AG20443 (cell line): ENCODE measurements at regions not wholly inside any gene's neighbourhood (a gene's known extent, or its start where the extent isn't known, plus 50 kb on each side); places are given as distances from the start of the nearest gene placed in this dataset.

Experiments used
- DNase-seq: peaks from one replicate; pipeline ENCODE4 v3.0.0; 2012; ENCODE audit warnings: low spot score, mixed read lengths

GRCh38 chr6:132974122-132974521, 159.8 kb downstream of the RPS12 start:
- no peak for DNase-seq

GRCh38 chr6:132977413-132977812, 163.0 kb downstream of the RPS12 start:
- DNase-seq = no peak

GRCh38 chr6:132978685-132979084, 164.3 kb downstream of the RPS12 start:
- DNase-seq = no peak

- no peak for DNase-seq
These were observed 179.4 kb downstream of the RPS12 start for GRCh38 chr6:132993738-132994137.

- DNase-seq = no peak
These were observed 180.6 kb downstream of the RPS12 start for GRCh38 chr6:132995009-132995408.

DNA sequence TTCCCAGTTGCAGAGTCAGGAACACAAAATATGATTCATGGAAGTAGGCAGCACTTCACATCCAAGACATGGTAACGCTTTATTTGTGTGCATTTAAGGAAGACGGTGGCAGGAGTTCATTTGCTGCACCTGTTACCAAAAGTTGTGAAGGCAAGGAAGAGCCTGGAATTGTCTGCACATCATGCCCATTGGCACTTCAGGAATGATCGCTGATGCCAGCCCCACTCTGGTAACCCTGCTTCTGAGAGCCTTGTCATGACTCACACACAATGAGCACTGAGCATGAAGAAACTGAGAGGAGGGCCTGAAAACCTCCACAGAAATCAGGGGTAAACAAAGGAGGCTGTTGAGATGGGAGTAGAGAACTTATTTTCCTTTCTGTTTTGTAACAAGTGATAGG, 181.1 kb downstream of the RPS12 start:
- peak; percentile 6 for DNase-seq

GRCh38 chr6:132998418-132998817, 184.0 kb downstream of the RPS12 start:
- no peak for DNase-seq

- no peak for DNase-seq
These were observed 186.7 kb downstream of the RPS12 start for GRCh38 chr6:133001040-133001565.

DNA sequence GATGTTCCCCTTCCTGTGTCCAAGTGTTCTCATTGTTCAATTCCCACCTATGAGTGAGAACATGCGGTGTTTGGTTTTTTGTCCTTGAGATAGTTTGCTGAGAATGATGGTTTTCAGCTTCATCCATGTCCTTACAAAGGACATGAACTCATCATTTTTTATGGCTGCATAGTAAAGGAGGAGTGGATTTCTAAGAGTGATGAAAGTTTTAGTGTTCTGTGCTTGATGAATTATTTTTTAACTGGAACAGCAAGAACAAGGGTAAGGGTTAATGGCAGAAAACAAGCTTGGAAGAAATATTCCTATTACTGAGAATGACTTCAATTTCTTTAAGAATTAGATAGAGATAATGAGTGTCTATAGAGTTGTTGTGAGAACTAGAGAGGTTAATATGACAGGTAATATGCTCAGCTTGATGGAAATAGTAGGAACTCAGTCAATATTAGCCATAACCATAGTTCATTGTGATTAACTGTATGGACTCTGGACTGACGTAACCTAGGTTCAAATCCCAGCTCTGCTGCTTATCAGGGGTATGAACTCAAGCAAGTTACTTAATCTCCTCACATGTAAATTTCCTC, 190.0 kb downstream of the RPS12 start:
- no peak for DNase-seq

DNA sequence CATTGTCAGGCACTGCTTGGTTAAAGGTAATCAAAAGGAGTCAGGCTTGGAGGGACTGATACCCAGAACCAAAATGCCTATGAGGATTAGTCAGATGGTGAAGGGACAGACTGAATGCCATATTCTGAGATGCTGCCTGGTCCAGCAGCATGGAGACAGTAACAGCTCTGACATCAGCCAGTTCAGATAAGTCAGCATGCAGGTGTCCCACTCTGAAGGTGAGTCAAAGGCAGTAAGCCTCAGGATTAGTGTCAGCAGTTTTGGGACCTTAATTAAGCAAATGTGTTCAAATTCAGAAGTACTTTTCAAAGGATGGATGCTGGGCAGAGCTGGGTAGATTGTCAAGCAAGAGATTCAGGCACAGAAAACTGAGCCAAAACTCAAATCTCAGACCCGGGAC, 198.4 kb downstream of the RPS12 start:
- DNase-seq = no peak

DNA sequence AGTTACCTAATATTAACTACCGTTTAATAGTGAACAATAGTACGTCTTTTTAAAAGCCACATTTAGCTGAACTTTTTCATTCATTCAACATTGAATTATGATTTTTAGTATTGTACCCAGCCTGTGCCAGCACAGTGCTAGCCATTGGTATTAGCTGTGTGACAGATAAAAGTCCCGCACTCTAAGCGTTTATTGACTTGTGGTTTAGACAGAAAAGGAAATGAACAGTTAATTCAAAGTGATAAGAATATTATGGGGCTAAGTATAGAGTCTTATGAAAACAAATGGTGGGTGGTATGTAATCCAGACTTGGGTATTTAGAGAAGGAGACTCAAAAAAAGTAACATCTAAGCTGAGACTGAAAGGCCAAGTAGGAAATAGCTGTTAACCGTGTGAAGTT, 202.3 kb downstream of the RPS12 start:
- DNase-seq = no peak

DNA sequence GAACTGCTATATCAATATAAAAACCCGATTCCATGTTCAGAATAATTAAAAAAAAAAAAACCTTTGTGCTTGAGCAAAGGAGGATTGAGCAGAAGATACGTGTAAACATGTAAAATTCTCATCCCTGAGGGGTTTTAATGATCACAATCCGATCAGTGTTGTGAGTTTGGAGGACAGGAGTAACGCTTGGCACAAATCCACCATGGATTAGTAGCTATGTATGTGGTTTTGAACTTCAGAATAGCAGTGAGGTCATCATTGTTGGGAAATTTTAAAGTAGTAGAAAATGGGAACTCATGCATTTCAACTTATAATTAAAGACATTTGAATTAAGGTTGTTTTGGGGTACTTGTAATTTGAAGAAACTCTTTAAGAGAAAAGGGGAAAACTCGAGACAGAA, 203.2 kb downstream of the RPS12 start:
- no peak for DNase-seq

- DNase-seq = no peak
These were observed 212.3 kb downstream of the RPS12 start for GRCh38 chr6:133026705-133027104.

DNA sequence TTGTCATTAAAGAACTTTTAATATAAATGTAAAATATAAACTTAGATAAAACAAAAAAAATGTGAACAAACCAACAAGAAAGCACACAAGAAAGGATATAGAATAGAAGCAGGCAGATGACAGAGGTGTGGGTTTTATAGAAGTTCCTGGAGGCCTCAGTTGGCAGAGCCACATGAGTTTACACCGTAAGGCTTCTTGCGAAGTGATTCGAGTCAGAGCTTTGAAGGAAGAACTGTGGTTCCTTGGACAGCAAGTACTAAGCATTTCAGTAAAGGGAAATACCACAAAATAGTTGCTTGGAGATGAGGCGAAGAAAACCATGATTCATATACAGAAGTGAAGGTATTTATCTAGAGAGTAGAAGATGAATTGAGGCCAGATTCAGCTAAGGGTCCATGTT, 207.9 kb upstream of the EYA4 start:
- DNase-seq = no peak

DNA sequence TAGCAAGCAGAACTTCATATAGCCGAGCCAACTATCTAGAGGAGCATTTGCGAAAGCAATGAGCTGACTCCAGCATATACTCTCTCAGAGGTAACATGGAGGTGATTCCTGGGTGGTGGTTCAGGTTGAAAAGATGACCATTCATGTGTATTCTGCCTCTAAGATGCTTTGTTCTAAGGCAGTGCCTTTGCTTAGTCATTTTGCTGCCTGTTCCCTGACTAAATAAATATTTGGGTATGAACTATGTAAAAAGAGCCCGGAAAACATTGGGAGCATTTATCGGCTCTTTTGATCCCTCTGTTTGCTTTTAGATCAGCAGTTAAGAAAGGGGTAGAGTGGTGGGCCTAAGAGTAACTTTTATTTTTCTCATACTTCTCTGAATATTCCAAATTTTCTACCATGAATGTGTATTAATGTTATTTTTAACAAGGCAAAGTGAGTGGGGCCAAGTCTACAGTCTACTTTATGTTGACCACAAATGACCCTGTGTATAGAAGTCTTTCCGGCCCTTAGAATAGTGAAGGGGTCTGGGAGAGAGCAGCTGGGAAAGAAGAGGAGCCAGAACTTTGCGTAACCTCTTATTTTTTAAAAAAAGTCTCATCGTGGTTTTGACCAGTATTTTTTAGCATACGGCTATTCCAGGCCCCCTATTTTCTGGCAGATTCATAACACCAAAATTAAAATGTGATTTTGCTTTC, 206.5 kb upstream of the EYA4 start:
- DNase-seq = no peak

DNA sequence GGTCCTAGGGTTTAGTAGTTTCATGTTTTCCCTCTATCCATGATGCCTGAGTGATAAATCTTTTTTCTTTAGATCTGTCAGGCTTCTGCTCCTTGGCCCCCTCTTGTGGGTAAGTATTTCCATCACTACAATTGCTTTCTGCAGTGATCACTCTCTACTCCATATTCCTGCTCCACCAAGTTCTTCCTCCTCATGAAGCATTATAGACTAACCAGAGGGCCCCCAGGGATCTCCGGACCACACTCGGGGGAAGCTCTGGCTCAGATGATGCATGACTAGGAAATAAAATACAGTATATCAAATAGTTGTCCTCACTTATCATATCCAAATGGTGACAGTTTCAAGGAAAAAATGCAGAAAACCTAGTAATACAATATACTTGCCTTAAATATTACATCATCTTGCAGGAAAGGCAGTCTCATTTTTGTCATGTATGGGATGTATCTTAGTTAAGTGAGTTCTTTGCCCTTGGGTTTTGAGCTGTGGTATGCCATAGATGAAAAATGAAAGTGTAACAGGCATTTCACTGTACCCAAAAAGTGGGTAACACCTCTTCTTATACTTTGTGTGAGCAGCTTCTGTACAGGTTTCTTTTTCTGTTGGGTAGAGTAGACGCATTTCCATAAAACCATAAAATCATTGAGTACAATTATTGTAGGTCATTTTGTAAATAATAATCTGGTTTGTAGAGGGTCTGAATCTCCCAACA, 200.9 kb upstream of the EYA4 start:
- peak; percentile 24 for DNase-seq

- DNase-seq = no peak
These were observed 200.2 kb upstream of the EYA4 start for GRCh38 chr6:133040803-133041419.

GRCh38 chr6:133042550-133043120, 198.5 kb upstream of the EYA4 start:
- DNase-seq = no peak

DNA sequence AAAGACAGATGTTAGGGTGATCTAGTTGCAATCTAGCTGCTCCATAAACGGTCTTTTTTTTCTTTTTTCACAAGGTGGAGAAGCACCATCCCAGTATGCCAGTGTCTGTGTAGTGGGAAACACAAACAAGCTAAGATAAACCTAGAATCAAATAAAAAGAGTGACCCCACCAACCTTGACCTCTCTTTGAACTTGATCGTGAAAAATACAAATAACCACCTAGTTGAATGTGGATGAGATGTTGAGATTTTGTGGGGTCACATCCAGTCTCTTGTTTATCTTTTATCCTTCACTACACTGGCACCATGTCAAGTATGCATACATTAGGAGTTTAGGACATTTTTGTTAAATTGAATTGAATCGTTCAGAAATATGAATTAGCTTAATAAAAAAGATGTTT, 194.6 kb upstream of the EYA4 start:
- DNase-seq = no peak

GRCh38 chr6:133047065-133047665, 194.0 kb upstream of the EYA4 start:
- DNase-seq = no peak

- no peak for DNase-seq
These were observed 193.5 kb upstream of the EYA4 start for GRCh38 chr6:133047706-133048105.

DNA sequence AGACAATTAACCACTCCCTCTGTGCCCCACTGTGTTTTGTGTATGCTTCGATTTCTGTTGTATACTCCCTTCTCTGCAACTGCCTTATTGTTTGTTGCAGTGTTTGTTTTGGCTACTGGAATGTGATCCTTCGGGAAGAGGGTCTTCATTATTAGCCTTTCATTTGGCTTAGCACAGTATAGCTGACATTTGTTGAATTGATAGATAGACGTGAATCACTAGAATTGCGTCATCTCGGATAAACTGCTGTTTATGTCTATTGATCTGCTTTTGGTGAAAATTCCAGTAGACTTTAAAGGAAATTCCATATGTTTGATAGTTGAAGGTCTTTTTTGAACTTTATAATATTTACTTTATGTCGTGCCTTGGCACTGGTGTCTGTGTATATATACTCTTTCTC, 189.9 kb upstream of the EYA4 start:
- DNase-seq = no peak
